HG03095 (cell line): ENCODE measurements at regions not wholly inside any gene's neighbourhood (a gene's known extent, or its start where the extent isn't known, plus 50 kb on each side); places are given as distances from the start of the nearest gene placed in this dataset.

Source experiments
- ATAC-seq: cut with Tn5 transposase; IDR thresholded peaks from one replicate; pipeline ENCODE4 v1.9.1; 2021; ENCODE audit warnings: moderate library complexity; ENCODE audit not compliant: unreplicated experiment

GRCh38 chr6:140043762-140044378 is 669.4 kb upstream of the CITED2 start:
- no peak for ATAC-seq

- no peak for ATAC-seq
These were observed 668.9 kb upstream of the CITED2 start for GRCh38 chr6:140043357-140043756.

GRCh38 chr6:140041571-140042332 is 667.3 kb upstream of the CITED2 start:
- no peak for ATAC-seq

GRCh38 chr6:140041056-140041455 is 666.6 kb upstream of the CITED2 start:
- ATAC-seq = no peak

GRCh38 chr6:140040396-140040795 is 665.9 kb upstream of the CITED2 start:
- no peak for ATAC-seq

- ATAC-seq = no peak
These were observed 664.9 kb upstream of the CITED2 start for GRCh38 chr6:140039364-140039763.

- ATAC-seq = no peak
These were observed 661.7 kb upstream of the CITED2 start for GRCh38 chr6:140036196-140036595.

GRCh38 chr6:140032189-140032588 is 657.7 kb upstream of the CITED2 start:
- ATAC-seq = no peak

GRCh38 chr6:140029551-140029950 is 655.1 kb upstream of the CITED2 start:
- no peak for ATAC-seq

GRCh38 chr6:140027219-140027618 is 652.8 kb upstream of the CITED2 start:
- no peak for ATAC-seq

GRCh38 chr6:140026546-140026945 is 652.1 kb upstream of the CITED2 start:
- ATAC-seq = no peak

GRCh38 chr6:140025171-140025570 is 650.7 kb upstream of the CITED2 start:
- no peak for ATAC-seq

- ATAC-seq = no peak
These were observed 645.9 kb upstream of the CITED2 start for GRCh38 chr6:140020207-140020791.

- ATAC-seq = no peak
These were observed 644.1 kb upstream of the CITED2 start for GRCh38 chr6:140018588-140018987.

- no peak for ATAC-seq
These were observed 643.0 kb upstream of the CITED2 start for GRCh38 chr6:140017470-140017869.

GRCh38 chr6:140012150-140012549 is 637.7 kb upstream of the CITED2 start:
- no peak for ATAC-seq

GRCh38 chr6:140011537-140011936 is 637.1 kb upstream of the CITED2 start:
- no peak for ATAC-seq

- ATAC-seq = no peak
These were observed 634.8 kb upstream of the CITED2 start for GRCh38 chr6:140009286-140009685.

- no peak for ATAC-seq
These were observed 633.1 kb upstream of the CITED2 start for GRCh38 chr6:140007525-140007924.

GRCh38 chr6:140003217-140003616 is 628.8 kb upstream of the CITED2 start:
- ATAC-seq = no peak

- ATAC-seq = no peak
These were observed 628.1 kb upstream of the CITED2 start for GRCh38 chr6:140002396-140003022.

- no peak for ATAC-seq
These were observed 627.4 kb upstream of the CITED2 start for GRCh38 chr6:140001821-140002341.
